ENCODE measurements at regions not wholly inside any gene's neighbourhood (a gene's known extent, or its start where the extent isn't known, plus 50 kb on each side); places are given as distances from the start of the nearest gene placed in this dataset.
"Not testable (repeated sequence)": the region's sequence is repeated elsewhere in the genome, so short reads cannot be mapped to it uniquely, and the experiment has no call there.

DNA sequence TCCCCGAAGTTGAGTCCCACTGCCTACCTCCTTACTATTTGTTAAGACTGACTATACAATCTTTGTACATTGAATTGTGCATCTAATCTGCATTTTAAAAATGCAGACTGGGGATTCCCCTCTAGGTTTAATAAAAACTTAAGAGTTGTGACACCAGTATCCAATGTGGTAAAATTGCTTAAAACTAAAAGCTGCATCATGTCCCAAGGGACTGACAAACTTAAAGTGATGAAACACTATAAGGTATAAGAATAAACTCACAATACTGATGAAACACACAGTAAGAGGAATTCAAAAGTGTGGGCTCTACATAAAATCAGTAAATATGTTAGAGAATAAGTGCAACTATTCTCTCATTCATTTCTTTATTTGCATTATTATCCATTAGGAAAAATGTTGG lies 1905.1 kb downstream of the MAT2B start:
- Histone ChIP-seq H3K4me3 (no peak overlapping the region), H3K27me3 (no peaks in the 10 kb centered on the region), H3K9me3 (replicated peaks) (no peaks in the 10 kb centered on the region), H3K36me3 (no peaks in the 10 kb centered on the region), H3K27ac (no peak overlapping the region), H3K4me1 (no peaks in the 10 kb centered on the region)
- no peak for DNase-seq

DNA sequence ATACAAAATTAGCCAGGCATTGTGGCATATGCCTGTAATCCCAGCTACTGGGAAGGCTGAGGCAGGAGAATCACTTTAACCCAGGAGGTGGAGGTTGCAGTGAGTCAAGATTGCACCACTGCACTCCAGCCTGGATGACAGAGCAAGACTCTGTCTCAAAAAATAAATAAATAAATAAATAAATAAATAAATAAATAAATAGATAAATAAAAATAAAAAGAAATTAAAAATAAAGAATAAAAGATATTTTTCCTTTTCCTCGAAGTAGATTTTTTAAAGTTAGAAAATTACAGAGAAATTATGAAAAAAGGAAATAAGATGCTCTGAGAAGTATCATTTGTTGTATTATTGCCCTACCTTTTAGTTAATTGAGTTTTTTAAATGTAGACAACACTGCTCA lies 1906.1 kb downstream of the MAT2B start:
- H3K4me3 ChIP-seq, H3K36me3 ChIP-seq: not testable (repeated sequence)

DNA sequence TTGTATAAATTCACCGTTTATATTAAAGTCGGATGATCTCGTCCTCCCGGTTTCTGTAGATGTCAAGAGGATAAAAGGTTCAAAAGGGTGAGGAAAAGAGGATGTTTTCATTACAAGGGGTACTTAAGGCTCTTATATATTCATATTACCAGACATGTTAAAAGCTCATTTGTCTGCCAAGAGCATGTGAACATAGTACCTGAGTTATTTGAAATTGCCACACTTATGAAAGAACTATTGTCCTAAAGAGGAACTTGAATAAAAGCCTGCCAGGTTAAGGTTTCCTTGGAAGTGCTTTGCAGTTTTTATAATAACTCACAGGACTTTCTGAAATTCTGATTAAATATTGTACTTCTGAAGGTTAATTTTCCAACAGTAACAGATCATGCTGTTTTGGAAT lies 1915.1 kb downstream of the MAT2B start:
- Histone ChIP-seq H3K4me3 (no peak overlapping the region), H3K4me1 (no peaks in the 10 kb centered on the region), H3K36me3 (no peaks in the 10 kb centered on the region), H3K9me3 (replicated peaks) (no peaks in the 10 kb centered on the region), H3K27me3 (peaks cover 6% of the 10 kb centered on the region; the same call in 1 of the 2 replicates), H3K27ac (no peak overlapping the region)
- DNase-seq, result no peak

More for the DNA sequence above, 1906.1 kb downstream of the MAT2B start:
- not testable (repeated sequence) for DNase-seq; H3K4me1 ChIP-seq; H3K27ac ChIP-seq; H3K27me3 ChIP-seq; H3K9me3 ChIP-seq (replicated peaks)

DNA sequence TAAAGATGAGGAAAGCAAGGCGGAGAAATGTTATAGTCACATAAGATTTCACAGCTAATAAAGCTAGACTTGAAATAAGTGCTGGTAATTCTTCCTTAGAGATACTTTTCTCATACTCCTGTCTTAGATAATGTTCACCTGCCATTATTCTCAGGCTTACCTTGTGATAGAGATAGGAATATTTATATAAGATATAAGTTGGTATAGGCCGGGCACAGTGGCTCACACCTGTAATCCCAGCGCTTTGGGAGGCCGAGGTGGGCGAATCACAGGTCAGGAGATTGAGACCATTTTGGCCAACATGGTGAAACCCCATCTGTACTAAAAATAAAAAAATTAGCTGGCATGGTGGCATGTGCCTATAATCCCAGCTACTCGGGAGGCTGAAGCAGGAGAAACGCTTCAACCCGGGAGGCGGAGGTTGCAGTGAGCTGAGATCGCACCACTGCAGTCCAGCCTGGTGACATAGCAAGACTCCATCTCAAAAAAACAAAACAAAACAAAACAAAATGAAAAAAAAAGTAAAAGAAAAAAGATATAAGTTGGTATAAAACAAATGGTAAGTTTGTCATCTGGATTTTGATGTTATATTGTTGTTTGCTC lies 1918.4 kb downstream of the MAT2B start:
- no peak for DNase-seq
- Histone ChIP-seq H3K27me3 (peaks cover 9% of the 10 kb centered on the region; the same call in 1 of the 2 replicates), H3K36me3 (no peaks in the 10 kb centered on the region), H3K4me3 (no peak overlapping the region), H3K9me3 (replicated peaks) (no peaks in the 10 kb centered on the region), H3K27ac (no peak overlapping the region), H3K4me1 (no peaks in the 10 kb centered on the region)

DNA sequence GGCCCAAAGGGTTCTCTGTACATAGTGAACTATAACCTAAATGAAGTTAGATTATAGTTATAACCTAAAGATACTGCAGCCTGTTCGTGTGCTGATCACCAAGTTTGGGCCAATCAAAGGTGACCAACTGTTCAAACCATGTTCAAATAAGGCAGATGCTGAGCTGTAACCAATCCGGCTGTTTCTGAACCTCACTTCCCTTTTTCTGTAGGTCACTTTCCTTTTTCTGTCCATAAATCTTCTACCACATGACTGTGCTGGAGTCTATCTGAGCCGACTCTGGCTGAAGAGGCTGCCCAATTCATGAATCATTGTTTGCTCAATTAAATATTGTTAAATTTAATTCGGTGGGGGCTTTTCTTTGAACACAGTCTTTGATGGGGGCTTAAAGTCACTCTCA lies 1920.2 kb downstream of the MAT2B start:
- DNase-seq, result no peak
- H3K27ac ChIP-seq, result no peak overlapping the region
- no peaks in the 10 kb centered on the region for H3K9me3 ChIP-seq (replicated peaks)
- no peaks in the 10 kb centered on the region for H3K4me1 ChIP-seq
- peaks cover 10% of the 10 kb centered on the region; the same call in 1 of the 2 replicates for H3K27me3 ChIP-seq
- no peaks in the 10 kb centered on the region for H3K36me3 ChIP-seq
- H3K4me3 ChIP-seq, result no peak overlapping the region

DNA sequence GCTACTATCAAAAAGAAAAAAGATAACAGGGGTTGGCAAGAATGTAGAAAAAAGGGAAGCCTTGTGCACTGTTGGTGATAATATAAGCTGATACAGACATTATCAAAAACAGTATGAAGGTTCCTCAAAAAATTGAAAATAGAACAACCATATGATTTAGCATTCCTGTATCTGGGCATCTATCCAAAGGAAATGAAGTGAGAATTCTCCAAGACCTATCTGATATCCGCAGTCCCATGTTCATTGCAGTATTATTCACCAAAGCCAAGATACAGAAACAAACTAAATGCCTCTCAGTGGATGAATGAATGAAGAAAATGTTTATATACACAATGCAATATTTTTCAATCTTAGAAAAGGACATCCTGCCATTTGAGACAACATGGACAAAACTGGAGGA lies 1943.3 kb downstream of the MAT2B start:
- Histone ChIP-seq H3K9me3 (replicated peaks) (no peaks in the 10 kb centered on the region), H3K36me3 (no peaks in the 10 kb centered on the region), H3K4me1 (no peaks in the 10 kb centered on the region), H3K27ac (no peak overlapping the region), H3K4me3 (no peak overlapping the region), H3K27me3 (peaks cover 13% of the 10 kb centered on the region)
- DNase-seq, result no peak

DNA sequence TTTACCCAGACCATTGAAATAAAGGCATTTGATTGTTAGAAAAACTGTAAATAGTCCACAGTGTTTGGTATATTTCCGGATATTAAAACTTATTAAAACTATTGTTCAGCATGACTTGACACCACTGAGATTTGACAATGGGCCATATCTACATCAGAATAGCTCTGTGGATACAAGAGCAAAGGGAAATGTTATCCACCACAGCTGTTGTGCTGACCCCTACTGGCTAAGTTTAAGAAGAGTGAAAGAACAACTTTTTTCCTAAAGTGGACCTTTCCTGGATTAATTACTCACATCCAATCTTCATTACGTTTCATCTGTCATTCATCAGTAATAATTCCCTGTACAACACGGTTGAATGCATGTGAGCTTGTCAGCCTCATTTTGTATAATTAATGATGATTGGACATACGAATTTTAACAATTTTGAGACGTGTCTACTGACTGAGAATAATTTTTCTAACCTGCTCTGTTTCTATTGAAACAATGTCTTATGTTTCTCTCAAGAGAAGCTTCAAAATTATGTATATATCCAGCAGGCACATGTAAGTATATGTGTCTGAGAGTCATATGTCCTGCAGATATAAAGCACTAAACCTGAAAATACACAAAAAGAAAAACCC lies 1952.6 kb downstream of the MAT2B start:
- Histone ChIP-seq H3K27me3 (no peaks in the 10 kb centered on the region), H3K9me3 (replicated peaks) (no peaks in the 10 kb centered on the region), H3K27ac (no peak overlapping the region), H3K4me3 (no peak overlapping the region), H3K4me1 (no peaks in the 10 kb centered on the region), H3K36me3 (no peaks in the 10 kb centered on the region)
- DNase-seq, result peak; percentile 9 to 56

DNA sequence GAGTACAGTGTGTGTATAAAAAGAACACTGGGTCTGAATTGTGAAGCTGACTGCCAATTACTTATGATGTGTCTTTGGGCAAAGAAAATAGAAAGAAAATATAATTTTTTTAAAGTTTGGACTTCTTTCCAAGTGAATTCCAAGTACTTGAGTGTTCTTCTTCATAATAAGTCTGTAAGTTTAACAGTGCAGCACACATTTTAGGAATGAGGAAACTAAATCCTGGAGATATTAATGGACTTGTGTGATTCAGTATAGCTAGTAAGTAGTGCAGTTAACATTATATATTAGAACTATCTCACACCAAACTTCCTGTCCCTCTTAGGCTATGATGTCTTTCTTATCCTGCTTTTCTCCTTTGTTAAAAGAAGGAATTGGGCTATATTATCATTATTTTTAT lies 1953.8 kb downstream of the MAT2B start:
- H3K4me3 ChIP-seq, result no peak overlapping the region
- DNase-seq, result no peak
- no peak overlapping the region for H3K27ac ChIP-seq
- no peaks in the 10 kb centered on the region for H3K9me3 ChIP-seq (replicated peaks)
- H3K36me3 ChIP-seq, result no peaks in the 10 kb centered on the region
- H3K4me1 ChIP-seq, result no peaks in the 10 kb centered on the region
- no peaks in the 10 kb centered on the region for H3K27me3 ChIP-seq

DNA sequence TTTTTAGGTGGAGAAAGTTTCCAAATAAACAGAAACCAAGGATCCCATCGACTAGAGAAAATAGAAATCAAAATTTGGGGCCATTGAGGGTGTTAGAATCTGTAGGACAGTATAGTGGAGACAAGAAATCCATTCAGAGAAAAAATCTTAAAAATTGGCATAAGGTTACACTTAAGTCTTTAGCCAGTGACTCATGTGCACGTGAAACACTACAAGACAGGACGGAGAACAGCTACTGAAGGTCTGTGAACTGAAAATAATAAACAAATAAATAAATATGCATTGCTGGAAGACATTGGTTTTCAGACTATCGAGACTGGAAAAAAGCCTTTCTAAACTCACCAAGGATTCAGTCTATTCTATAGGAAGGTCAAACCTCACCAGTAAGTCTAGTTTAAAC lies 1955.5 kb downstream of the MAT2B start:
- H3K4me3 ChIP-seq, result no peak overlapping the region
- no peak for DNase-seq
- H3K9me3 ChIP-seq (replicated peaks), result no peaks in the 10 kb centered on the region
- H3K27me3 ChIP-seq, result no peaks in the 10 kb centered on the region
- no peaks in the 10 kb centered on the region for H3K36me3 ChIP-seq
- H3K27ac ChIP-seq, result no peak overlapping the region
- no peaks in the 10 kb centered on the region for H3K4me1 ChIP-seq

DNA sequence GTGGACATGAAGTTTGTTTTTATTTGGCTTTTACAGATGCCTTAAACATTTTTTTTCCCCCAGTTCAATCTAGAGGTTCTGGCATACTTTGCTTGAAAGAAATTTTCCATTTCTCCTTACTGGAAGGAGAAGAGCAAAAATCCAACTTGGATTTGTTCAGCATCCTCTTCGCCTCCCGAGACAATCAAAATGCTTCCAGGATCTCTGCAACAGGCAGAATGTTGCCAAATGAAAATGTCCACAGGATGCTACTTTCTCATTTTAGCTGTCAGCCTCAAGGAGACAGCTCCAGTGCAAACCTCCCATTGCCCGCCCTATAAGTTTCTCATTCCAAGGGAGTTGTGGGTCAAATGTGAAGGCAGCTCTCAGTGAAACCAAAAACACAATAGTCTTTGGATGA lies 1972.1 kb downstream of the MAT2B start:
- Histone ChIP-seq H3K36me3 (no peaks in the 10 kb centered on the region), H3K4me1 (no peaks in the 10 kb centered on the region), H3K27ac (no peak overlapping the region), H3K9me3 (replicated peaks) (no peaks in the 10 kb centered on the region), H3K27me3 (0 out of 2 replicates have a peak, but pooled peaks cover 6% of the 10 kb centered on the region), H3K4me3 (no peak overlapping the region)
- no peak for DNase-seq

DNA sequence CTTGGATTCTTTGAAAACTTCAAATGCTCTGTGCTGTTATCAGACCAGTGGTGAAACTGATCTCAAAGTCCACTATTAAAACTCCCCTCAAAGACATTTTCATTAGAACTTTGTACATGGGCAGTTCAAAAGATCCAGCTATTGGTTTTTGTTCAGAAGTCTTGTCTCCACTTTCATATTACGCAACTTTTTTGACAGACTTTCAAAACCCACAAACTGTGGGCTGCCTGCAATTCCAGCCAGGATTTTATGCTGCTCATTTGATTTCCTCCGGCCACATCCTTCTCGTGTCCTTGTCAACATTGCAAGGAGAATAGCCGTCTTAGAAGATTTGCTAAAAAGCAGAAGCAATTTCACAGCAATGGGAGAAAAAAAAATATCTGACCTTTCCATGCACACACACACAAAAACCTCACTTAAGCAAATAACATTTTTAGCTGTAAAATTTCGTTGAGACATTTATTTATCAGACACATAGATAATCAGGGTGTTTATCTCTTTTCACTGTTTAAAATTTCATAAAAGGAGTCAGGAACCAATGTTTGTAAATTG lies 1990.5 kb downstream of the MAT2B start:
- no peak overlapping the region for H3K4me3 ChIP-seq
- no peak for DNase-seq
- no peak overlapping the region for H3K27ac ChIP-seq
- peaks cover 17% of the 10 kb centered on the region for H3K27me3 ChIP-seq
- no peaks in the 10 kb centered on the region for H3K4me1 ChIP-seq
- H3K9me3 ChIP-seq (replicated peaks), result peaks cover 4% of the 10 kb centered on the region; the same call in 1 of the 2 replicates
- H3K36me3 ChIP-seq, result no peaks in the 10 kb centered on the region

DNA sequence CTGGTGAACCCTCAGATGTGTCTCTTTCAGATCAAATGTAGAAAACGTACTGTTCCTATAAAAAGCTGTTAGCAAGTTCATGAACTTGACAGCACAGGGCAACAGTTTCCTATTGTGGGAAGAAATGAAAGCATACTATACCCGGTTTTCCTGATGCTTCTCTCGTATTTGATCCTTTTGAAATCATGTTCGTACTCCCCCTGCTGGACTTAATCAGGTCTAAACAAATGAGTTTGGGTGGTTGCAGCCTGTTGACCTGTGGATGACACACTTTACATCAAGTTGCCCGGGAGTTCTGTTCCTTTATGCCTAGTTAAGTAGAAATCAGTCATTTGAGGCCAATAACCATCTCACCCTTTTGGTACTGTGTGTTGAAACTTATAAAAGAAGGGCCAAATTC lies 1992.3 kb downstream of the MAT2B start:
- Histone ChIP-seq H3K27me3 (peaks cover 17% of the 10 kb centered on the region), H3K4me3 (no peak overlapping the region), H3K4me1 (no peaks in the 10 kb centered on the region), H3K27ac (no peak overlapping the region), H3K9me3 (replicated peaks) (peaks cover 4% of the 10 kb centered on the region; the same call in 1 of the 2 replicates), H3K36me3 (no peaks in the 10 kb centered on the region)
- DNase-seq, result peak in 1 of 2 experiments; percentile 41

DNA sequence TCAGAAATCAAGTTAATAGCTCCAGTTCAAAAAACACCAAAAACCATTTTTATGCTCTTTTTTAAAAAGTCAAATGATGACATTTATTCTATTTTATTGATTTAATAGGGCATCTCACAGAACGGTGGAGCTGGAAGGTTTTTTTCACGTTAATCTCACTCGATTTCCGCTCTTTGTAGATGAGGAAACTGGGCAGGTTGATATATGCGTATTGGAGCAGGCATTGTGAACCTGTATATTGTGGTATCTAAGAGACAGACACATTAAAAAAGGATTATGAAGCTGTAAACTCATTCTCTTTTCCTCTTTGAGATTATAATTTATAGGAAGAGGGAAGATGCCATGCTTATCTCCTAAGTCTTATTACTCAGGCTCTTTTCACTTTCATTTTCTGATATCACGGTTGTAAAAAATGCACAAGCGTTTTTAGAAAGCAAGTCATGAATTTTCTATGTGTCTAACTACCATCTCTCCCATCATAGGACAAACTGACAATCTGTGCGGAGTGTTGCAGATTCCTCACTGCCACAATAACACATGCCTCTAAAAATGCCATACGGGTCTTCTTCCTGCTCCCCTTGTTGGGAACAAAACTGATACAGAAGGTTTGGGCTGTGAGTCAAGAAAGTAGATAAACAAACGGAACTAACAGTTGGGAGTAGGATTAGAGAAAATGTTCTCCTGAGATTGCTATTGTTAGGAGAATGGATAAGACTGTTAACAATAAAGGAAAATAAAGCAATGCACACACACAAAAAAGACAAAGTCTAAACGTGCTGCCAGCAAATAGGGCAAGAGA lies 1997.7 kb downstream of the MAT2B start:
- no peak for DNase-seq
- Histone ChIP-seq H3K4me1 (no peaks in the 10 kb centered on the region), H3K9me3 (replicated peaks) (0 out of 2 replicates have a peak, but pooled peaks cover 2% of the 10 kb centered on the region), H3K27ac (no peak overlapping the region), H3K4me3 (no peak overlapping the region), H3K36me3 (no peaks in the 10 kb centered on the region), H3K27me3 (no peaks in the 10 kb centered on the region)

DNA sequence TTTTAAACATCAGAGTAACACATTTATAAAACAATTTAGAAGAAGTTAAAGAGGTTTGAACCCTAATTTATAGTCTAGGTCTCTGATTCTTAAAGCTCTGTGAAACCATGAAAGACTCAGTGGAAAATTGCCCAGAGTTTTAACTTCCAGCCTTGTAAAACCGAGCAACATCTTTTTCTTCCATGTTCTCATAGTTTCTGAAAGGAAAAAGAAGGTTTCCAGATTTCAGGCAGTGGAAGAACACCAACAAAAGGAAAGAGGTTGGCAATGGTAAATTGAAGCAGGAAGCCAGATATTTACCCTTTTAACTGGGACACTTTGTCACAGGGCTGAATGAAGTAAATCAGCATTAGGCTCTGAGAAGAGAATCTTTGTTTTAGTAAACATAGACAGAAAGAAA lies 1999.3 kb downstream of the MAT2B start:
- H3K4me1 ChIP-seq, result no peaks in the 10 kb centered on the region
- H3K27ac ChIP-seq, result no peak overlapping the region
- H3K36me3 ChIP-seq, result no peaks in the 10 kb centered on the region
- DNase-seq, result no peak
- 0 out of 2 replicates have a peak, but pooled peaks cover 3% of the 10 kb centered on the region for H3K9me3 ChIP-seq (replicated peaks)
- H3K4me3 ChIP-seq, result no peak overlapping the region
- no peaks in the 10 kb centered on the region for H3K27me3 ChIP-seq

DNA sequence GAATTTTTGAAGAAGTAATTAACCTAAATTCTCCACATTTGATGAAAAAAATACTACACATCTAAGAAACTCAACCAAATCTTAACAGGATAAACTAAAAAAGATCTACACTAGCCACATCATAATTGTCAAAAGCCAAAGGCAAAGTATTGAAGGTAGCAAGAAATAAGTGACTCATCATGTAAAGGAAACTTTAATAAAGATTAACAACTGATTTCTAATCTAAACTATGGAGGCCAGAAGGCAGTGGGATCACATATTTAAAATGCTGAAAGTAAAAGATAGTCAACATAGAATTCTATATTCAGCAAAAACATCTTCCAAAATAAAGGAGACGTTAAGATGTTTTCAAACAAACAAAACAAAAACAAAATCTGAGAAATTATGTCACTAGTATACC lies 2002.9 kb downstream of the MAT2B start:
- H3K9me3 ChIP-seq (replicated peaks), result 0 out of 2 replicates have a peak, but pooled peaks cover 3% of the 10 kb centered on the region
- H3K27ac ChIP-seq, result no peak overlapping the region
- H3K27me3 ChIP-seq, result peaks cover 8% of the 10 kb centered on the region; the same call in 1 of the 2 replicates
- no peak for DNase-seq
- H3K36me3 ChIP-seq, result no peaks in the 10 kb centered on the region
- H3K4me1 ChIP-seq, result no peaks in the 10 kb centered on the region
- H3K4me3 ChIP-seq, result no peak overlapping the region
